ENCODE measurements at regions not wholly inside any gene's neighbourhood (a gene's known extent, or its start where the extent isn't known, plus 50 kb on each side); places are given as distances from the start of the nearest gene placed in this dataset.

DNA sequence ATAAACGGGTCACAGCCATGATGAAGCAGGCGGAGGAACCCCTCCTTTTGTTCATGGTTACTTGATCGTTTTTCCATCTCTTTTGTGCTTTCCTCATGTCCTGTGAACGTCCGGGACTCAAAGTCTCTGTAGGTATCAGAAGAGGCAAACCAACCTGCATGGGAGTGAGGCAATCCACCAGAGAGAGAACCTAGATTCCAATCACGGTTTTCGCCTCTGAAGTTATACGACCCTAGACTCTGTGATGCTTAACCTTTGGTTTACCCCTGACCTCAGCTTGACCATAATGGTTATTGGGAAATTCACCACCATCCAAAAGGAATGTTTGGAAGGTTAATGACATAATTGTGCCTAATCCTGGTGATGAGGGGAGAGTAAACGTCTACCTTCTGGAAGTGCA lies 186.8 kb upstream of the PRICKLE1 start:
- TF ChIP-seq, protein P1, sequence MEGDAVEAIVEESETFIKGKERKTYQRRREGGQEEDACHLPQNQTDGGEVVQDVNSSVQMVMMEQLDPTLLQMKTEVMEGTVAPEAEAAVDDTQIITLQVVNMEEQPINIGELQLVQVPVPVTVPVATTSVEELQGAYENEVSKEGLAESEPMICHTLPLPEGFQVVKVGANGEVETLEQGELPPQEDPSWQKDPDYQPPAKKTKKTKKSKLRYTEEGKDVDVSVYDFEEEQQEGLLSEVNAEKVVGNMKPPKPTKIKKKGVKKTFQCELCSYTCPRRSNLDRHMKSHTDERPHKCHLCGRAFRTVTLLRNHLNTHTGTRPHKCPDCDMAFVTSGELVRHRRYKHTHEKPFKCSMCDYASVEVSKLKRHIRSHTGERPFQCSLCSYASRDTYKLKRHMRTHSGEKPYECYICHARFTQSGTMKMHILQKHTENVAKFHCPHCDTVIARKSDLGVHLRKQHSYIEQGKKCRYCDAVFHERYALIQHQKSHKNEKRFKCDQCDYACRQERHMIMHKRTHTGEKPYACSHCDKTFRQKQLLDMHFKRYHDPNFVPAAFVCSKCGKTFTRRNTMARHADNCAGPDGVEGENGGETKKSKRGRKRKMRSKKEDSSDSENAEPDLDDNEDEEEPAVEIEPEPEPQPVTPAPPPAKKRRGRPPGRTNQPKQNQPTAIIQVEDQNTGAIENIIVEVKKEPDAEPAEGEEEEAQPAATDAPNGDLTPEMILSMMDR (IDR thresholded peaks at IDR 0.05): no peak
- TF ChIP-seq POLR2A (IDR thresholded peaks at IDR 0.05): no peak

Data from prostate gland (tissue), 2 donors.